Mucosa of stomach (tissue), 1 donor: ENCODE measurements at regions not wholly inside any gene's neighbourhood (a gene's known extent, or its start where the extent isn't known, plus 50 kb on each side); places are given as distances from the start of the nearest gene placed in this dataset.

Source experiments
- H3K27me3 ChIP-seq: one replicate; pipeline ENCODE4 v1.7.0; 2013; ENCODE audit warnings: mild to moderate bottlenecking, low read length; ENCODE audit not compliant: control insufficient read depth, insufficient read depth
- H3K36me3 ChIP-seq: one replicate; pipeline ENCODE4 v1.7.0; 2013; ENCODE audit warnings: low read length; ENCODE audit not compliant: control insufficient read depth, insufficient read depth
- H3K4me1 ChIP-seq: one replicate; pipeline ENCODE4 v1.7.0; 2013; ENCODE audit warnings: mild to moderate bottlenecking, low read length; ENCODE audit not compliant: control insufficient read depth, insufficient read depth
- H3K4me3 ChIP-seq: one replicate; pipeline ENCODE4 v1.7.0; 2013; ENCODE audit warnings: low read length
- H3K9ac ChIP-seq: one replicate; pipeline ENCODE4 v1.7.0; 2013; ENCODE audit warnings: mild to moderate bottlenecking, low read length, moderate library complexity
- H3K9me3 ChIP-seq: one replicate; pipeline ENCODE4 v1.7.0; 2013; ENCODE audit warnings: mild to moderate bottlenecking, low read length, moderate library complexity; ENCODE audit not compliant: control insufficient read depth
- donor health status: Pancreatic carcinoma.

- peaks cover 24% of the 10 kb centered on the region for H3K4me1 ChIP-seq
- H3K4me3 ChIP-seq, result no peak overlapping the region
- no peaks in the 10 kb centered on the region for H3K9me3 ChIP-seq
- H3K27me3 ChIP-seq, result no peaks in the 10 kb centered on the region
- H3K36me3 ChIP-seq, result no peaks in the 10 kb centered on the region
- no peak overlapping the region for H3K9ac ChIP-seq
These were observed 649.1 kb downstream of the BNC2 start for GRCh38 chr9:16221366-16221765.

GRCh38 chr9:16221822-16222547 is 648.5 kb downstream of the BNC2 start:
- Histone ChIP-seq H3K9me3 (no peaks in the 10 kb centered on the region), H3K27me3 (no peaks in the 10 kb centered on the region), H3K9ac (no peak overlapping the region), H3K36me3 (no peaks in the 10 kb centered on the region), H3K4me1 (peaks cover 24% of the 10 kb centered on the region), H3K4me3 (no peak overlapping the region)

- no peak overlapping the region for H3K4me3 ChIP-seq
- peaks cover 24% of the 10 kb centered on the region for H3K4me1 ChIP-seq
- no peak overlapping the region for H3K9ac ChIP-seq
- H3K27me3 ChIP-seq, result no peaks in the 10 kb centered on the region
- H3K9me3 ChIP-seq, result no peaks in the 10 kb centered on the region
- H3K36me3 ChIP-seq, result no peaks in the 10 kb centered on the region
These were observed 647.2 kb downstream of the BNC2 start for GRCh38 chr9:16223074-16223871.

- Histone ChIP-seq H3K4me1 (no peaks in the 10 kb centered on the region), H3K9me3 (no peaks in the 10 kb centered on the region), H3K9ac (no peak overlapping the region), H3K36me3 (no peaks in the 10 kb centered on the region), H3K27me3 (peaks cover 3% of the 10 kb centered on the region), H3K4me3 (no peak overlapping the region)
These were observed 639.7 kb downstream of the BNC2 start for GRCh38 chr9:16230731-16231130.

- no peaks in the 10 kb centered on the region for H3K36me3 ChIP-seq
- no peak overlapping the region for H3K4me3 ChIP-seq
- H3K9me3 ChIP-seq, result no peaks in the 10 kb centered on the region
- peaks cover 3% of the 10 kb centered on the region for H3K27me3 ChIP-seq
- no peak overlapping the region for H3K9ac ChIP-seq
- no peaks in the 10 kb centered on the region for H3K4me1 ChIP-seq
These were observed 634.2 kb downstream of the BNC2 start for GRCh38 chr9:16236311-16236710.

- Histone ChIP-seq H3K27me3 (peaks cover 3% of the 10 kb centered on the region), H3K4me1 (no peaks in the 10 kb centered on the region), H3K9ac (no peak overlapping the region), H3K9me3 (no peaks in the 10 kb centered on the region), H3K4me3 (no peak overlapping the region), H3K36me3 (no peaks in the 10 kb centered on the region)
These were observed 633.6 kb downstream of the BNC2 start for GRCh38 chr9:16236882-16237281.

- no peak overlapping the region for H3K4me3 ChIP-seq
- no peaks in the 10 kb centered on the region for H3K36me3 ChIP-seq
- no peak overlapping the region for H3K9ac ChIP-seq
- peaks cover 3% of the 10 kb centered on the region for H3K27me3 ChIP-seq
- no peaks in the 10 kb centered on the region for H3K9me3 ChIP-seq
- H3K4me1 ChIP-seq, result no peaks in the 10 kb centered on the region
These were observed 631.8 kb downstream of the BNC2 start for GRCh38 chr9:16238623-16239138.

GRCh38 chr9:16241231-16241630 is 629.2 kb downstream of the BNC2 start:
- H3K36me3 ChIP-seq, result no peaks in the 10 kb centered on the region
- H3K4me3 ChIP-seq, result no peak overlapping the region
- H3K4me1 ChIP-seq, result no peaks in the 10 kb centered on the region
- H3K9me3 ChIP-seq, result no peaks in the 10 kb centered on the region
- H3K9ac ChIP-seq, result no peak overlapping the region
- no peaks in the 10 kb centered on the region for H3K27me3 ChIP-seq

- H3K27me3 ChIP-seq, result no peaks in the 10 kb centered on the region
- no peaks in the 10 kb centered on the region for H3K9me3 ChIP-seq
- no peaks in the 10 kb centered on the region for H3K4me1 ChIP-seq
- H3K4me3 ChIP-seq, result no peak overlapping the region
- H3K9ac ChIP-seq, result no peak overlapping the region
- H3K36me3 ChIP-seq, result no peaks in the 10 kb centered on the region
These were observed 626.7 kb downstream of the BNC2 start for GRCh38 chr9:16243798-16244197.

- Histone ChIP-seq H3K9me3 (no peaks in the 10 kb centered on the region), H3K4me3 (no peak overlapping the region), H3K4me1 (no peaks in the 10 kb centered on the region), H3K36me3 (no peaks in the 10 kb centered on the region), H3K27me3 (no peaks in the 10 kb centered on the region), H3K9ac (no peak overlapping the region)
These were observed 624.6 kb downstream of the BNC2 start for GRCh38 chr9:16245756-16246440.

- H3K4me1 ChIP-seq, result no peaks in the 10 kb centered on the region
- no peak overlapping the region for H3K4me3 ChIP-seq
- H3K9me3 ChIP-seq, result no peaks in the 10 kb centered on the region
These were observed 623.7 kb downstream of the BNC2 start for GRCh38 chr9:16246785-16247184.

More at GRCh38 chr9:16246785-16247184, 623.7 kb downstream of the BNC2 start:
- H3K27me3 ChIP-seq, result no peaks in the 10 kb centered on the region
- H3K36me3 ChIP-seq, result no peaks in the 10 kb centered on the region
- no peak overlapping the region for H3K9ac ChIP-seq
